Glomerular visceral epithelial cell (primary cell): ENCODE measurements at regions not wholly inside any gene's neighbourhood (a gene's known extent, or its start where the extent isn't known, plus 50 kb on each side); places are given as distances from the start of the nearest gene placed in this dataset.

ENCODE experiments used
- DNase-seq: peaks from one replicate; pipeline ENCODE4 v3.0.0-alpha.2; 2016; ENCODE audit errors: extremely low spot score

DNA sequence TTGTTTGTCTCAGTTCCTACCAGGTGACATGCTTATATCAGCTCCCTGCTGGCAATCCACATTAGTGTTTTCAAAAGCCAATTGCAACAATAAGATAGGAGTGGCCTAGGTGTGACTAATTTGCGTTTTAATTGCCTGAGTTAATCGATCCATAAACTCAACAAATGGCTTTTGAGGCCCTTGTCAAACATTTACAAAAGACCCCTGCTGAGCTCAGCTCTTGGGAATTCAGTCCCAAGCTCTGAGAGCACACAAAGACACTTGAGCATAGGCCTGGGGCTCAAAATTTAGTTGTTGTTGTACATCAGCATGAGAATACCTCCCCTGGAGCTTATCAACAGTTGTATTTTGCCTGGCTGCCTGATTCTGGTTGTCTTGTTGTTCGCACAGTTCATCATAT, 1134.4 kb upstream of the TSPY4 start:
- no peak for DNase-seq

DNA sequence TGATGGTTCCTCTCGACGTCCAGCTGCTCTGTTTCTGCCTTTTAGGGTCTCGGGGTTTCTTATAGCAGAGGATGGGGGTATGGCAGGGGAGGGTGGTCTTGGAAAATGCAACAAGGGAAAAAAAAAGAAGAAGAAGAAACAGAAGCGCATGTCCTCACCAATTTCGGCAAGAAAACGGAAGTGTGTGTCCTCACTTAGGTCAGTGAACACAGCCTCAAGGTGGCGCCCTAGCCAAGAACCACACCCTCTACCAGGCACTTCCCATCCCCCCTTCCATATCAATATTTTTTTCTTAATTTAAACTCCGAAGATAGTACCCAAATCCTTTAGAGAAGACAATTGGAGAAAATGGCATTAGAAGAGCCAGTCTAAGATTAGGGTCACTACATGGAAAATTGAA, 1096.1 kb upstream of the TSPY4 start:
- DNase-seq = no peak

DNA sequence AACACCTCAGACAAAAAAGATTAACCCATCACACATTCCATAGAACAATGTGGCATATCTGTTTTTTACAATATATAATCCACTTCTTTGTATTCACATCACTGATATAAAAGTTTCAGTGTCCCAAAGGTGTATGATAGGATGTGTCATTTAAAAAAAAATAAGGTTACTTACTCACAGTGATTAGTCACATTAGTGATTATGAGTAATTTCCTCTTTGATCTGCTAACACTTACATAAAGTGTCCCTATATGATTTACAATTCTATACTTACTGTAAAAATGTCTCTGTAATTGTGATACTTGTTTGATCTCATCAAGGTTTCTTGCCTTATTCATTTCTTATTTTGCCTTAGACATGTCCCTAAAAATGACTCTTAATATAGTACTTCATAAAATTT, 1063.5 kb upstream of the TSPY4 start:
- DNase-seq = no peak

GRCh38 chrY:8305021-8305420, 1032.2 kb upstream of the TSPY4 start:
- no peak for DNase-seq

- DNase-seq = no peak
Observed at GRCh38 chrY:8324113-8324512, 1013.2 kb upstream of the TSPY4 start.

GRCh38 chrY:8326944-8327343, 1010.3 kb upstream of the TSPY4 start:
- DNase-seq = no peak

GRCh38 chrY:8327708-8328354, 1009.4 kb upstream of the TSPY4 start:
- DNase-seq = no peak

DNA sequence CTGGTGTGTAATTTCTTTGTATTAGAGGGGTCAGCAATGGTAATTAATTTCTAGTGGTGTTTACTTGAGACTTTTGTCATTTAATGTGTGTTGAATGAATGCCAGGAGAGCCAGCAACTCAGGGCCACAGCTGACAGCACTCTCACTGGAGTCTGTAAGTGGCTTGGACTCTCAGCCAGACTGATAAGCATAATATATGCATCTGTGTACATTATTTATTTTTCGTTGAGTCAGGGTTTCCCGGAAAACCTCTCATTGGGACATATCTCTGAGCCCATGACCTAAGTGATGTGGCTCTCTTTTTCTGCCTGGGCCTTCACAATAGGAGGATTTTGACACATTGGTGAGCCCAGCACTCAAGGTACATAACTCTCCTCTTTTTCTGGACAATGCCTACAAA, 1007.8 kb upstream of the TSPY4 start:
- DNase-seq = no peak

DNA sequence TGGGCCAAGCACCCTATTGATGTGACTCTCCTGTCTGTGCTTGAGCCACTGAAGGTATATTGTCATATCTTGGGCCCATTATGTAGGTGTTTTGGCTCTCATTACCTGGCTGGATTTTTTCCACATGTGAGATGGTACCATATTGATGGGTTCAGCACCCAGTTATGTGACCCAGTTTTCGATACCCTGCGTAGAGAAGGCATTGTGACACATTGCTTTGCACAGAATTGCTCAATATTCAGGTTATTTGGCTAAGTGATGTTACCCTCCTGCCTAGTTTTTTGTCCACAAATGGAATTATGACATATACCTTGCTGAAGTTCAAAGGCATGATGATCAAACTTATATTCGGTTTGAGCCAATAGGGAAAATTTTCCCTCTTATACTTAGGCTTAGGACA, 1007.3 kb upstream of the TSPY4 start:
- DNase-seq = no peak

GRCh38 chrY:8333328-8333727, 1003.9 kb upstream of the TSPY4 start:
- no peak for DNase-seq

DNA sequence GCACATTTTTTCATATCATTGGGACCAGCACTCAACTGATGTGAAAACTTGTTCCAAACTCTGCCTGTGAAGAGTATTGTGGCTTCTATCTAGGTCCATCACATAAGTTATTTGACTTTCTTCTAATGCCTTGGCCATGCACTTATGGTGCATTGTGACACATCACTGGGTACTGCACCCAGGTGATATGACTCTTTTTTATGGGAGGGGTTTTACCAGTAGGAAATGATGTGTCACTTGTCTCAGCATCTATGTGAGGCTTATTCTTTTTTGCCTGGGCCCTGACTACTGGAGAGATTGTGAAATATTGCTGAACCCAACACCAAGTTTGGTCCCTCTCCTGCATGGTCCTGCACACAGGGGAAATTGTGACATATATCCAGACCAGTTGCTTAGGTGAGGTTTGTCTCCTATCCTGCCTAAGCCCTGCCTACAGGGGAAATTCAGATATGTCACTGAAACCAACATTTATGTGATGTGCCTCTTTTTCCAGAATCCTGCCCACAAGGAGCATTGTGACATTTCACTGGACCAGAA, 1001.9 kb upstream of the TSPY4 start:
- no peak for DNase-seq

DNA sequence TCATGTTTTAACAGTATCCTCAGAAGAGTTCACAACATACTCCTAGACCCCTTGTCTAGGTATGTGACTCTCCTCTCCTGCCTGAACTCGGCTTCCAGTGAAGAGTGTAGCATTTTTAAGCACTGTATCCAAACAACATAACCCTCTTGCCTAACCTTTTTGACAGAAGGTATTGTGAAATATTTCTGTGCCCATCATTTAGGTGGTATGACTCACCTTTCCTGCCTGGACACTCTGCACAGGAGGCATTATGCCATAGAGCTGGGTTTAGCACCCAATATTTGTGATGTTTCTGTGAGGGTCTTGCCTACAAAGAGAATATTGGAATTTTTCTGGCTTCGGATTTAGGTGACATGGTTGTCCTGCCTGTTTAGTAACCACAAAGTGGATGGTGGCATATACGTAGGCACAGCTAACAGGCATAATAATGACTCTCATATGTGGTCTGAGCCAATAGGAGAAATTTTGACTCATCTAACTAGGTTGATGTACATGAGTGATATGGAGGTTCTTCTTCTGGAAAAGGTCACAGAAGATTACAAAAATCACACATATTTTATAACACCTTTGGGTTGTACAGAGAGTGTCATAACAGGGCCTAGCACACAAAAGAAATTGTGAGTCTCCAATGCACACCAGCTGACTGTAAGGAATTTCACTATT, 1001.0 kb upstream of the TSPY4 start:
- no peak for DNase-seq

DNA sequence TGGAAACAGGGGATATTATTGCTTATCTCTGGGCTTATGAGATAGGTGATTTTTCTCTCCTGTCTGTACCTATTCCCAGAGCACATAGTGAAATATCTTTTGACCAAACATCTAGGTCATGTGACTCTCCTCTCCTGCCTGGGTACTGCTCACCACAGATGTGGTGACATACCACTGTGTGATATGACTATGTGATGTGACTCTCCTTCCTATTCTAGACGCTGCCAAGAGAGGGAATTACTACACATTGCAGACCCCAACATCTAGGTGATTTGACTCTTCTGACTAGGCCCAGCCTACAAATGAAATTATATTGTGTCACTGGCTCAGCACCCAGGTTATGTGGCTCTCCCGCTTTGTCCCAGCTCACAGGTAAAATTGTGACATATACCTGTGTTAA, 996.3 kb upstream of the TSPY4 start:
- DNase-seq = no peak

GRCh38 chrY:8342173-8342572, 995.1 kb upstream of the TSPY4 start:
- DNase-seq = no peak

- DNase-seq = peak; percentile 46
Observed at GRCh38 chrY:8351241-8351640, 986.0 kb upstream of the TSPY4 start.

DNA sequence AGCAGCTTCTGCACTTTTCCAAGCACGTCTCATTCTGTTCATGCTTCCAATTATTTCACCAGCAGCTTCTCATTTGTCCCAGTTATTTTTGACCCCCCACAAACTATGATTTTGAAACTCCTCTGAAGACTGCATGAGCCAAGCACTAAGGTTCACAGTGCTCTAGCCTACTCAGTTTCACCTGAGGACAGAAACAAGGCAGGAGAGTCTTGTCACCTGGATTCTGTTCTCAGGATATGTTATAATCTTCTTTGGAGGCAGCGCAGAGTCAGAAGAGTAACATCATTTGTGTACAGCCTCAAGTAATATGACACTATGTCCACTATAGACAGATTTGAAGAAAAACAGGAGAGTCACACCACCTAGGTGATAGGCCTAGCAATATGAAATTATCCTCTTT, 985.1 kb upstream of the TSPY4 start:
- DNase-seq = no peak

DNA sequence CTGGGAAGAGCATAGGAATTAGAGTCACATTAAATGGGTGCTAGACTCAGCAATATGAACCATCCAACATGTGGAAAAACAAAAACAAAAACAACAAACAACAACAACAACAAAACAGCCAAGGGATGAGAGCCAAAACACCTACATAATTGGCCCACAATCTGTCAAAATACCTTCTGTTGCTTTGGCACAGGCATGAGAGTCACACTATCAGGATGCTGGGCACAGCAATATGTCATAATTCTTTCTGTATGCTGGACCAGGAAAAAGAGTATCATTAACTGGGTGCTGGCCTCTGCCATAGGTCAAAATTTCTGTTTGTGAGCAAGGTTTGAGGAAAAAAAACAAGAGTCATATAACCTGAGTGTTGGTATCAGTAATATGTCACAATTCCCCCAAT, 979.1 kb upstream of the TSPY4 start:
- no peak for DNase-seq

DNA sequence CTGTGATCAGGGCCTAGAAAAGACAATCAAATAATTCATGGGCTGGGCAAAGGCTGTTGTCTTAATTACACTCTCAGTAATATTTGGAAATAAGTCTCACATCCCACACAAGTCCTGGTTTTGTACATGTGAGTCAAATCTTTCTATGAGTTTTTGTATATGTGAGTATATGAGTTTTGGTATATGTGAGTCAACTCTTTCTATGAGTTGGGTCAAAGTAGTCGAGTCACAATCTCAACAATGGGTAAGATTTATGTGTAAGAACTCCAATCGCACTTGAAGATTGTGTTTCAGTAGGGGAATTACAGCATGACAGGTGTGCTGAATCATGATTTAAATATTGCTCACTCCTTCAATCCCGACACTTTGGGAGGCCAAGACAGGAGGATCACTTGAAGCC, 975.5 kb upstream of the TSPY4 start:
- no peak for DNase-seq

GRCh38 chrY:8377491-8377890, 959.8 kb upstream of the TSPY4 start:
- no peak for DNase-seq

DNA sequence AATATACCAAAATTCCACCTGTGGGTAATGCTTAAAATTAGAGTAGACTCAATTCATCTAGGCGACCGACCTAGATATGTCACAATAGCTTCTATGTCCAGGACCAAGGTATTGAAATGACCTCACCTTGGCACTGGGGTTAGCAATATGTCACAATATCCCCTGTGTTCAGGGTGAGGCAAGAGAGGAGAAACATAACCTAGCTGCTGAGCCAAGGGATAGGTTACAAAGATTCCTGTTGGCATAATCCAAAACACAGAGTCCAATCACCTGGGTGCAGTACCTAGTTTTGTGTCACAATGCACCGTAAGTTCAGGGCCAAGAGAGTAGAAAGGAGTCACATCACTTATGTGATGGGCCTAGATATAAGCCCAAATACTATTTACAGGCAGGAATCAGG, 957.5 kb upstream of the TSPY4 start:
- no peak for DNase-seq

DNA sequence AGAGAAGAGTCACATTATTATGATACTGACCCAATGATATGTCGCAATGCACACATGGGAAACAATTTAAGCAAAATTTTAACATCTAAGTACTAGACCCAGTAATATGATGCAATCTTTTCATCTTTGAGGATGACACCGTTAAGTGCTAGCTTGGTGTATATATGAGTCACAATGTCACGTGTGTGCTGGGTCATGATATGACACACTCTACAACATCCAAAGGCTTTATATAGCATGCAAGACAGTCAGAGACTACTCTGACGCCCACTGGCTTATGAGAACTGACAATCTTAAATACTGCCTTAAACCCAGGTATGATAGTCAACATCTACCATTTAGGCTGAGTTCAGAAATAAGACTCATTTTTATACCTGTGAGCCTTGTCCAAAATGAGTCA, 955.8 kb upstream of the TSPY4 start:
- no peak for DNase-seq

GRCh38 chrY:8386053-8386452, 951.2 kb upstream of the TSPY4 start:
- no peak for DNase-seq

DNA sequence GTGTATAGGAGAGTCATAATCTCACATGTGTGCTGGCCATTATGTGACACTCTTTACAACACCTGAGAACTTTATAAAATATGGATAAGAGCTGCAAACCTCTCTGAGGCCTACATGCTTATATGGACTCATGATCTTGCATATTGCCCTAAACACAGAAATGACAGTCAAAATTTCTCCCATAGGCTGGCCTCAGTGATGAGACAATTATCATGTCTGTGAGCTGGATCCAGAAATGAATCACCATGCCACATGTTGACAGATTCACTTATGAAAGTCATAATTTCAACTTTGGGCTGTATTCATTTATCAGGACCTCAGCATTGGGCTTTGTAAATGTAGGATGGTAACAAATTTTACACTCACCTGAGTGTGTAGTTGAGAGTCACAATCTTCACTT, 948.8 kb upstream of the TSPY4 start:
- DNase-seq = no peak

- no peak for DNase-seq
Observed at GRCh38 chrY:8390310-8390709, 947.0 kb upstream of the TSPY4 start.
